HEK293 (cell line): ENCODE measurements at regions not wholly inside any gene's neighbourhood (a gene's known extent, or its start where the extent isn't known, plus 50 kb on each side); places are given as distances from the start of the nearest gene placed in this dataset.

ENCODE experiments used
- AEBP2 ChIP-seq: fragments of 450-650 bp; formaldehyde crosslinking; IDR thresholded peaks from 2 replicates; pipeline ENCODE4 v1.5.1; 2016; ENCODE audit warnings: missing biosample characterization, missing genetic modification characterization, borderline replicate concordance
- PBX3 ChIP-seq: sonication (generic); formaldehyde crosslinking; IDR thresholded peaks from 2 replicates; pipeline ENCODE4 v1.8.1; 2022; ENCODE audit warnings: mild to moderate bottlenecking, moderate library complexity, missing genetic modification reagents
- YY1 ChIP-seq: fragments of 450-650 bp; formaldehyde crosslinking; IDR thresholded peaks from 2 replicates; pipeline ENCODE4 v1.5.1; 2018; ENCODE audit warnings: missing biosample characterization, missing genetic modification characterization
- ZBTB1 ChIP-seq: fragments of 450-650 bp; formaldehyde crosslinking; IDR thresholded peaks from 2 replicates; pipeline ENCODE4 v1.5.1; 2016; ENCODE audit warnings: missing biosample characterization, missing genetic modification characterization
- ZFP3 ChIP-seq: fragments of 450-650 bp; formaldehyde crosslinking; IDR thresholded peaks from 2 replicates; pipeline ENCODE4 v1.5.1; 2016; ENCODE audit warnings: low read depth, missing biosample characterization, missing genetic modification characterization
- ZNF138 ChIP-seq: fragments of 450-650 bp; formaldehyde crosslinking; IDR thresholded peaks from 2 replicates; pipeline ENCODE4 v1.5.1; 2016; ENCODE audit warnings: missing biosample characterization, missing genetic modification characterization, borderline replicate concordance
- TF ChIP-seq, protein P1 (sequence below): fragments of 450-650 bp; formaldehyde crosslinking; IDR thresholded peaks from 2 replicates; pipeline ENCODE4 v1.5.1; 2016; ENCODE audit warnings: missing biosample characterization, missing genetic modification characterization
- TF ChIP-seq, protein P2 (sequence below): fragments of 450-650 bp; formaldehyde crosslinking; IDR thresholded peaks from 2 replicates; pipeline ENCODE4 v1.5.1; 2016; ENCODE audit warnings: missing biosample characterization, missing genetic modification characterization
- TF ChIP-seq, protein P3 (sequence below): fragments of 450-650 bp; formaldehyde crosslinking; IDR thresholded peaks from 2 replicates; pipeline ENCODE4 v1.5.1; 2017; ENCODE audit warnings: missing biosample characterization, missing genetic modification characterization

DNA sequence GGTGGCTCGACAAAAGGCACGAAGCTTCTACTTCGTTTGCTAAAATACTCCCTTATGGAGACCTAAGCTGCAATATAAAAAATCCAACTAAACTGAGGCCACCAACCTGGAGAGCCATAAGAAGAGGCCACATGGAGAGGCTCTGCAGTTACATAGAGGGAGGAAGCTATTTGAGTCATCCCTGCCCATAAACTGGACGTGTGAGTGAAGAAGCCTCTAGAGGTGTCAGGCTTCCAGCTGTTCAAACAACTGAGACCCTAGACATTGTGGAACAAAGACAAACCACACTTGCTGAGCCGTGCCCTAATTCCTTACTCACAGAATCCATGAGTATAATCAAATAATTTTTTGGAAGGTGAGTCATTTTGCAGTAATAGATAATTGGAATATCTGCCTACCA is 50.2 kb upstream of the GMNC start:
- TF ChIP-seq PBX3 (CRISPR knock-in tag) (no peak), AEBP2 (tag by site-specific recombination) (no peak), ZFP3 (tag by site-specific recombination) (no peak), ZBTB1 (tag by site-specific recombination) (no peak), YY1 (tag by site-specific recombination) (no peak), ZNF138 (no peak)
- TF ChIP-seq, protein P1, sequence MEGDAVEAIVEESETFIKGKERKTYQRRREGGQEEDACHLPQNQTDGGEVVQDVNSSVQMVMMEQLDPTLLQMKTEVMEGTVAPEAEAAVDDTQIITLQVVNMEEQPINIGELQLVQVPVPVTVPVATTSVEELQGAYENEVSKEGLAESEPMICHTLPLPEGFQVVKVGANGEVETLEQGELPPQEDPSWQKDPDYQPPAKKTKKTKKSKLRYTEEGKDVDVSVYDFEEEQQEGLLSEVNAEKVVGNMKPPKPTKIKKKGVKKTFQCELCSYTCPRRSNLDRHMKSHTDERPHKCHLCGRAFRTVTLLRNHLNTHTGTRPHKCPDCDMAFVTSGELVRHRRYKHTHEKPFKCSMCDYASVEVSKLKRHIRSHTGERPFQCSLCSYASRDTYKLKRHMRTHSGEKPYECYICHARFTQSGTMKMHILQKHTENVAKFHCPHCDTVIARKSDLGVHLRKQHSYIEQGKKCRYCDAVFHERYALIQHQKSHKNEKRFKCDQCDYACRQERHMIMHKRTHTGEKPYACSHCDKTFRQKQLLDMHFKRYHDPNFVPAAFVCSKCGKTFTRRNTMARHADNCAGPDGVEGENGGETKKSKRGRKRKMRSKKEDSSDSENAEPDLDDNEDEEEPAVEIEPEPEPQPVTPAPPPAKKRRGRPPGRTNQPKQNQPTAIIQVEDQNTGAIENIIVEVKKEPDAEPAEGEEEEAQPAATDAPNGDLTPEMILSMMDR: no peak
- TF ChIP-seq, protein P2, sequence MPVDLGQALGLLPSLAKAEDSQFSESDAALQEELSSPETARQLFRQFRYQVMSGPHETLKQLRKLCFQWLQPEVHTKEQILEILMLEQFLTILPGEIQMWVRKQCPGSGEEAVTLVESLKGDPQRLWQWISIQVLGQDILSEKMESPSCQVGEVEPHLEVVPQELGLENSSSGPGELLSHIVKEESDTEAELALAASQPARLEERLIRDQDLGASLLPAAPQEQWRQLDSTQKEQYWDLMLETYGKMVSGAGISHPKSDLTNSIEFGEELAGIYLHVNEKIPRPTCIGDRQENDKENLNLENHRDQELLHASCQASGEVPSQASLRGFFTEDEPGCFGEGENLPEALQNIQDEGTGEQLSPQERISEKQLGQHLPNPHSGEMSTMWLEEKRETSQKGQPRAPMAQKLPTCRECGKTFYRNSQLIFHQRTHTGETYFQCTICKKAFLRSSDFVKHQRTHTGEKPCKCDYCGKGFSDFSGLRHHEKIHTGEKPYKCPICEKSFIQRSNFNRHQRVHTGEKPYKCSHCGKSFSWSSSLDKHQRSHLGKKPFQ (tag by site-specific recombination): no peak
- TF ChIP-seq, protein P3, sequence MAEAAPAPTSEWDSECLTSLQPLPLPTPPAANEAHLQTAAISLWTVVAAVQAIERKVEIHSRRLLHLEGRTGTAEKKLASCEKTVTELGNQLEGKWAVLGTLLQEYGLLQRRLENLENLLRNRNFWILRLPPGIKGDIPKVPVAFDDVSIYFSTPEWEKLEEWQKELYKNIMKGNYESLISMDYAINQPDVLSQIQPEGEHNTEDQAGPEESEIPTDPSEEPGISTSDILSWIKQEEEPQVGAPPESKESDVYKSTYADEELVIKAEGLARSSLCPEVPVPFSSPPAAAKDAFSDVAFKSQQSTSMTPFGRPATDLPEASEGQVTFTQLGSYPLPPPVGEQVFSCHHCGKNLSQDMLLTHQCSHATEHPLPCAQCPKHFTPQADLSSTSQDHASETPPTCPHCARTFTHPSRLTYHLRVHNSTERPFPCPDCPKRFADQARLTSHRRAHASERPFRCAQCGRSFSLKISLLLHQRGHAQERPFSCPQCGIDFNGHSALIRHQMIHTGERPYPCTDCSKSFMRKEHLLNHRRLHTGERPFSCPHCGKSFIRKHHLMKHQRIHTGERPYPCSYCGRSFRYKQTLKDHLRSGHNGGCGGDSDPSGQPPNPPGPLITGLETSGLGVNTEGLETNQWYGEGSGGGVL (tag by site-specific recombination): no peak
